OCI-LY3 (cell line): ENCODE measurements at regions not wholly inside any gene's neighbourhood (a gene's known extent, or its start where the extent isn't known, plus 50 kb on each side); places are given as distances from the start of the nearest gene placed in this dataset.

Source experiments
- H2AFZ ChIP-seq: fragments of 200-600, 300-600 bp; shearing (Covaris generic); 2 replicates; pipeline ENCODE4 v1.6.0; 2014; ENCODE audit warnings: antibody characterized with exemption, low read depth, low read length
- H3K27ac ChIP-seq: fragments of 200-600, 300-600 bp; sonication (generic); 2 replicates; pipeline ENCODE4 v1.5.1; 2014; ENCODE audit warnings: mild to moderate bottlenecking, low read length, moderate library complexity, mixed read lengths
- H3K27me3 ChIP-seq: fragments of 200-600, 300-600 bp; sonication (generic); 2 replicates; pipeline ENCODE4 v1.6.1; 2014; ENCODE audit warnings: low read depth, low read length, mixed read lengths
- H3K36me3 ChIP-seq: fragments of 200-600, 300-600 bp; sonication (generic); replicated peaks from 2 replicates; pipeline ENCODE3; 2014; ENCODE audit warnings: low read depth, low read length, mixed read lengths
- H3K4me1 ChIP-seq: fragments of 300-600, 200-600 bp; sonication (generic); 2 replicates; pipeline ENCODE4 v1.6.1; 2014; ENCODE audit warnings: low read length, mixed read lengths
- H3K4me2 ChIP-seq: fragments of 200-600, 300-600 bp; sonication (generic); 2 replicates; pipeline ENCODE4 v1.6.1; 2014; ENCODE audit warnings: low read length, mixed read lengths
- H3K4me3 ChIP-seq: fragments of 300-600, 200-600 bp; sonication (generic); 2 replicates; pipeline ENCODE4 v1.5.1; 2014; ENCODE audit warnings: antibody characterized with exemption, mild to moderate bottlenecking, low read length, moderate library complexity
- H3K79me2 ChIP-seq: fragments of 300-600, 200-600 bp; shearing (Covaris generic); 2 replicates; pipeline ENCODE4 v1.6.1; 2014; ENCODE audit warnings: mild to moderate bottlenecking, low read length, mixed read lengths
- H3K9ac ChIP-seq: fragments of 300-600, 200-600 bp; shearing (Covaris generic); 2 replicates; pipeline ENCODE4 v1.6.0; 2014; ENCODE audit warnings: mild to moderate bottlenecking, low read length, moderate library complexity
- H3K9me3 ChIP-seq: fragments of 200-600, 300-600 bp; shearing (Covaris generic); 2 replicates; pipeline ENCODE4 v1.6.1; 2014; ENCODE audit warnings: low read length, mixed read lengths; ENCODE audit not compliant: insufficient read depth
- H4K20me1 ChIP-seq: fragments of 200-600, 300-600 bp; sonication (generic); 2 replicates; pipeline ENCODE4 v1.6.1; 2016; ENCODE audit warnings: low read length, mixed read lengths; ENCODE audit not compliant: insufficient read depth
- EZH2phosphoT487 ChIP-seq: fragments of 200-600 bp; shearing (Covaris generic); IDR thresholded peaks from 2 replicates; pipeline ENCODE4 v1.6.1; 2018; ENCODE audit warnings: antibody characterized with exemption, mixed run types, low read depth
- TF ChIP-seq, protein P1 (sequence below): fragments of 200-600, 300-600 bp; sonication (generic); IDR thresholded peaks from 2 replicates; pipeline ENCODE4 v1.5.1; 2014; ENCODE audit warnings: antibody characterized with exemption, low read length, low read depth

DNA sequence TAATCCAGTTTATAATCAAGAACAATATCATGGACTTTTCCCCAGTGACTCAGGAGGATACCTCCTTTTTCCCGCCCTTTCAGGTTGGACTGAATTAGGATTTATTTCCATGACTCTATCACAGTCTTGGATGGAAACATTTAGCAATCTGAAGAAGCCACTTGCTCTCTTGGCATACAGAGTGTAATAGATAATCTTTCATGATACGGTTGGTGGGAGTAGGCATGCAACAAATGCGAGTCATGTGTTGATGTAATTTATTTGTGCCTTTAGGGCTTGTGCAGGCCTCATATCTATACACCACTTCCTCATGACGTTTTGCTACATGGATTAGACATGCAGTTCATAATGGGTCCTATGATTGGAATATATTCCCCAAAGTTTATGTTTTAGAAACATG is 54.2 kb upstream of the MCTP2 start:
- no peak overlapping the region for H2AFZ ChIP-seq
- peaks cover 5% of the 10 kb centered on the region; the same call in 1 of the 2 replicates for H4K20me1 ChIP-seq
- TF ChIP-seq, protein P1, sequence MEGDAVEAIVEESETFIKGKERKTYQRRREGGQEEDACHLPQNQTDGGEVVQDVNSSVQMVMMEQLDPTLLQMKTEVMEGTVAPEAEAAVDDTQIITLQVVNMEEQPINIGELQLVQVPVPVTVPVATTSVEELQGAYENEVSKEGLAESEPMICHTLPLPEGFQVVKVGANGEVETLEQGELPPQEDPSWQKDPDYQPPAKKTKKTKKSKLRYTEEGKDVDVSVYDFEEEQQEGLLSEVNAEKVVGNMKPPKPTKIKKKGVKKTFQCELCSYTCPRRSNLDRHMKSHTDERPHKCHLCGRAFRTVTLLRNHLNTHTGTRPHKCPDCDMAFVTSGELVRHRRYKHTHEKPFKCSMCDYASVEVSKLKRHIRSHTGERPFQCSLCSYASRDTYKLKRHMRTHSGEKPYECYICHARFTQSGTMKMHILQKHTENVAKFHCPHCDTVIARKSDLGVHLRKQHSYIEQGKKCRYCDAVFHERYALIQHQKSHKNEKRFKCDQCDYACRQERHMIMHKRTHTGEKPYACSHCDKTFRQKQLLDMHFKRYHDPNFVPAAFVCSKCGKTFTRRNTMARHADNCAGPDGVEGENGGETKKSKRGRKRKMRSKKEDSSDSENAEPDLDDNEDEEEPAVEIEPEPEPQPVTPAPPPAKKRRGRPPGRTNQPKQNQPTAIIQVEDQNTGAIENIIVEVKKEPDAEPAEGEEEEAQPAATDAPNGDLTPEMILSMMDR, result no peak
- no peak for TF ChIP-seq EZH2phosphoT487
- H3K9me3 ChIP-seq, result peaks cover 5% of the 10 kb centered on the region
- peaks cover 43% of the 10 kb centered on the region for H3K27me3 ChIP-seq
- H3K4me1 ChIP-seq, result peaks cover 10% of the 10 kb centered on the region
- H3K36me3 ChIP-seq, result no peaks in the 10 kb centered on the region
- H3K79me2 ChIP-seq, result no peaks in the 10 kb centered on the region
- no peak overlapping the region for H3K4me3 ChIP-seq
- H3K27ac ChIP-seq, result no peak overlapping the region
- no peak overlapping the region for H3K9ac ChIP-seq
- no peak overlapping the region for H3K4me2 ChIP-seq

GRCh38 chr15:94175420-94175819 is 55.9 kb upstream of the MCTP2 start:
- H3K4me1 ChIP-seq, result peaks cover 10% of the 10 kb centered on the region
- TF ChIP-seq EZH2phosphoT487, result no peak
- TF ChIP-seq, protein P1, result no peak
- H3K36me3 ChIP-seq, result no peaks in the 10 kb centered on the region
- no peak overlapping the region for H3K27ac ChIP-seq
- peaks cover 5% of the 10 kb centered on the region for H3K9me3 ChIP-seq
- H2AFZ ChIP-seq, result no peak overlapping the region
- peaks cover 5% of the 10 kb centered on the region; the same call in 1 of the 2 replicates for H4K20me1 ChIP-seq
- H3K79me2 ChIP-seq, result no peaks in the 10 kb centered on the region
- no peak overlapping the region for H3K4me2 ChIP-seq
- no peak overlapping the region for H3K9ac ChIP-seq
- H3K27me3 ChIP-seq, result peaks cover 54% of the 10 kb centered on the region
- H3K4me3 ChIP-seq, result no peak overlapping the region

- H3K27ac ChIP-seq, result no peak overlapping the region
- H3K4me3 ChIP-seq, result no peak overlapping the region
- peaks cover 5% of the 10 kb centered on the region; the same call in 1 of the 2 replicates for H4K20me1 ChIP-seq
- H3K79me2 ChIP-seq, result no peaks in the 10 kb centered on the region
- TF ChIP-seq EZH2phosphoT487, result no peak
- TF ChIP-seq, protein P1, result no peak
- H3K4me2 ChIP-seq, result no peak overlapping the region
- peaks cover 60% of the 10 kb centered on the region for H3K27me3 ChIP-seq
- peaks cover 5% of the 10 kb centered on the region for H3K9me3 ChIP-seq
- peaks cover 10% of the 10 kb centered on the region for H3K4me1 ChIP-seq
- no peaks in the 10 kb centered on the region for H3K36me3 ChIP-seq
- H2AFZ ChIP-seq, result no peak overlapping the region
- no peak overlapping the region for H3K9ac ChIP-seq
Observed at GRCh38 chr15:94174399-94174802, 57.0 kb upstream of the MCTP2 start.

- H2AFZ ChIP-seq, result no peak overlapping the region
- no peaks in the 10 kb centered on the region for H3K4me1 ChIP-seq
- H3K4me3 ChIP-seq, result no peak overlapping the region
- no peak for TF ChIP-seq EZH2phosphoT487
- TF ChIP-seq, protein P1, result peak; percentile 58
- H3K9me3 ChIP-seq, result no peaks in the 10 kb centered on the region; the same call in 1 of the 2 replicates
- no peak overlapping the region for H3K27ac ChIP-seq
- H4K20me1 ChIP-seq, result no peaks in the 10 kb centered on the region
- H3K4me2 ChIP-seq, result no peak overlapping the region
- no peaks in the 10 kb centered on the region for H3K79me2 ChIP-seq
- no peak overlapping the region for H3K9ac ChIP-seq
- no peaks in the 10 kb centered on the region for H3K36me3 ChIP-seq
- H3K27me3 ChIP-seq, result peaks cover 39% of the 10 kb centered on the region
Observed at GRCh38 chr15:94168250-94168649, 63.1 kb upstream of the MCTP2 start.
